G401.6 (cell line): ENCODE measurements at regions not wholly inside any gene's neighbourhood (a gene's known extent, or its start where the extent isn't known, plus 50 kb on each side); places are given as distances from the start of the nearest gene placed in this dataset.
"Not testable (repeated sequence)": the region's sequence is repeated elsewhere in the genome, so short reads cannot be mapped to it uniquely, and the experiment has no call there.

Experiments
- FAIRE-seq: peaks from 2 replicates; lab custom pipeline; 2012; peaks lifted over from hg19 to GRCh38; lab: Jason Lieb, UNC

- FAIRE-seq = no peak
These were observed 1075.8 kb upstream of the FLRT2 start for GRCh38 chr14:84454114-84454513.

GRCh38 chr14:84456946-84457345, 1073.0 kb upstream of the FLRT2 start:
- FAIRE-seq = no peak

GRCh38 chr14:84458881-84459280, 1071.1 kb upstream of the FLRT2 start:
- no peak for FAIRE-seq

- no peak for FAIRE-seq
These were observed 1064.1 kb upstream of the FLRT2 start for GRCh38 chr14:84465880-84466279.

DNA sequence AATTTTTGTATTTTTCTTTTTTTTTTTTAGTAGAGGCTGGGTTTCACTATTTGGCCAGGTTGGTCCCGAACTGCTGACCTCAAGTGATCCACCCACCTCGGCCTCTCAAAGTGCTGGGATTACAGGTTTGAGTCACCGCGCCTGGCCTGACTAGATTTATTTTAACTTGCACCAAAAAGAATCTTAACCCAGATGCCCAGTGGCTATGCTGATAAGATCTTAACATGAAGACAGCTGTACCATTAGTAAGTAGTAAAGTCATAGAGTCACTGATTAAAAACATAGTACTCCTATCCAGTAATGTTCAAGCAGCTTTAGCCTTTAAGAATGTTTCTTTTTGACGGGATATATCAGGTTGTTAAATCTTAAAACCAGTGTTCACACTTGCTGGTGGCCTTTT, 1061.8 kb upstream of the FLRT2 start:
- no peak for FAIRE-seq

DNA sequence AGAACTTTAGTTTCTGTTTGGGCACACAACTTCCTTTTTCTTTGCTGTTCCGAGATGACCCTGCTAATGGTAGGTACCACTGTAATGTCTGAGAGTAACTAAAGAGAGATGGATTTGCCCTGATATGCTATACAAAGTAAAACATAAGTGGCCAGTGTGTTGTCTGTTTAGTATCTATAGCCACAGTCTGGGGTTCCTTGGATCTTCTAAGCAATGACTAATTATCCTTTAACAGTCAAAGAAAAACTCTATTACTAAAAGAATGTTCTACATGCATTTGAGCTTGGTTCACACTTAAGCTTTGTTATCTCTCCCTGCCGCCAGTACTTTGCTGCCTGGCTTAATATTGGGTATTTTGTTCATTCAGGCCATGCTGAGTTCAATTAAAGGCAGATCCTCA, 1051.9 kb upstream of the FLRT2 start:
- FAIRE-seq = no peak

GRCh38 chr14:84482256-84483071, 1047.5 kb upstream of the FLRT2 start:
- no peak for FAIRE-seq

DNA sequence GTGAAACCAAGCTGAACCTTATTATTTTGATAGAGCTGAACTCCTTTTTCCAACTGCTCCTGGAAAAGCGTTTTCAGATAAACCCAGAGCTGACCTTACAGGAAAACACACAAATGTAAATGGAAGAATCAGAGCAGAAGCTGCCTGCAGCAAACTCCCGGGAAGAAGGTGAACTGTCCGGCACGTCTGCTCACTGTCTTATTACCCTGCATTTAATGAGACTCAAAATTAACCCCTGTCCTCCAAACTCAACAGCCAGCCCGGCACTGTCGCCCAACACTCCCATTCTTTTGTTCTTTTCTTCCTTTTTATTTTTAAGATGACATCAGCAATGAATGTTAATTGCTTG, 1046.9 kb upstream of the FLRT2 start:
- FAIRE-seq = no peak

DNA sequence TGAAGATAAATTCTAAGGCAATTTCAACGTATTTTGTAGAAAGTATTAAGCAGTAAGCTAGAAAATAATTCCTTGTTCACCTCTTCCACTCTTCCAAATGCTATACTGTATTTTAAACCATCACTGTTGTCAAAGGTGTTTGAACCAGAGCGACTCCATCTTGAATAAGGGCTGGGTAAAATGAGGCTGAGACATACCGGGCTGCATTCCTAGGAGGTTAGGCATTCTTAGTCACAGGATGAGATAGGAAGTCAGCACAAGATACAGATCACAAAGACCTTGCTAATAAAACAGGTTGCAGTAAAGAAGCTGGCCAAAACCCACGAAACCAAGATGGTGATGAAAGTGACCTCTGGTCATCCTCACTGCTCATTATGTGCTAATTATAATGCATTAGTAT, 1045.7 kb upstream of the FLRT2 start:
- not testable (repeated sequence) for FAIRE-seq

DNA sequence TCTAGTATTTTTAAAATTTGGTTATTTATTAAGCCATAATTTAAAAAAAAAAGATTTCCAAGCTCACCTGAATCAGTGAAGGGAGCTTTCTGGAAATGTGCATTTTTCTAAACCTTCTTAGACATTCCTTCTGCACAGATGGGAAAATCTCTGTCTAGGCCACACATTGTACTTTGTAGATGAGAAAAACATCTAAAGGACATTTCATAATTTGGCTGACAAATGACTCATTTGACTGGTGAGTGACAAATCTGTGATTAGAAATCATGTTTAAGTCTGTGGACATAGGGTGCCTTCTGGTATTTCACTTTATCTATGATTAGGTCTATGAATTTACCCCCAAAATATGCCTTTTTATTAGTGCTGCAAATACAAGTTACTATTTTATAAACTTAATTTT, 1044.9 kb upstream of the FLRT2 start:
- FAIRE-seq = no peak

DNA sequence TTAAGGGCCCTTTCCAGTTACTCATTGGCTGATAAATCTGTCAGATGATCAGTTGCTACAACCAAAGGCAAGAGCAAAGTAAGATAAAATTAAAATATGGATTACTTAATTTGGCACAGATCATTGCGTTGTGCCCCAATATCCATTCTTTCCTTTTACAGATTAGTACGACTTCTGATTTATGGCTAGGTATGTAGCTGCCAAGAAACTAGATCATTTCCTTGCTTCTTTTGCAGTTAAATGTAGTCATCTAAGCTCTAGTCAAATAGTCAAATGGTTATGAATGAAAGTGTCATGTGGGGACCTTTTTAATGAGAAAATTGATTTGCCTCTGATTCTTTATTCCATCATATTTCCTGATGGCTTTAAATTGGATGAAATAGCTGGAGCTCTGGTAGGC, 1039.9 kb upstream of the FLRT2 start:
- no peak for FAIRE-seq

DNA sequence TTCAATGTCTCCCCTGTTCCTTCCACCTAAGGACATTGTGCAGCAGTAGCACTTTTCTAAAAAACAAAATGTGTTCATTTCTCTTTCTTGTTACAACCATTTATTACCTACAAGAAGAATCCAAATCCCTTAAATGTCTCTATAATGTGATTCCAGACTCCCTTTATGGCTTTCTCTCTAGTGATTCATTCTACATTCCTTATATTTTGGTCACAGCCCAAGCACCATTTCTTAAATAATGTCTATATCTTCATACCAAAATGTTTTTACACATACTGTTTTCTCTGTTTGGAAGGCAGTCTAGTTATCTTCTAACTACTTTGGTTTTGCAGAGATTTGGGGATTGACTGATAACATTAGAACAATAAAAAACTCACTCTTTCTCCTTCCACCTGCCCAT, 1037.3 kb upstream of the FLRT2 start:
- no peak for FAIRE-seq

DNA sequence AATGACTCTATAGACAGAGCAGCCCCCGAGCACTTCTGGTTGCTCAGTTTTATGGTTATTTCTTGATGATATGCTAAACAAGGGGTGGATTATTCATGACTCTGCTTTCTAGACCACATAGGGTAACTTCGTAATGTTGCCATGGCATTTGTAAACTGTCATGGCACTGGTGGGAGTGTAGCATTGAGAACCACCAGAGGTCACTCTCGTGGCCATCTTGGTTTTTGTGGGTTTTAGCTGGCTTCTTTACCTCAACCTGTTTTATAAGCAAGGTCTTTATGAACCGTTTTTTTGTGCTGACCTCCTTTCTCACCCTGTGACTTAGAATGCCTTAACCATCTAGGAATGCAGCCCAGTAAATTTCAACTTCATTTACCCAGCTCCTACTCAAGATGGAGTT, 1036.2 kb upstream of the FLRT2 start:
- FAIRE-seq = no peak

DNA sequence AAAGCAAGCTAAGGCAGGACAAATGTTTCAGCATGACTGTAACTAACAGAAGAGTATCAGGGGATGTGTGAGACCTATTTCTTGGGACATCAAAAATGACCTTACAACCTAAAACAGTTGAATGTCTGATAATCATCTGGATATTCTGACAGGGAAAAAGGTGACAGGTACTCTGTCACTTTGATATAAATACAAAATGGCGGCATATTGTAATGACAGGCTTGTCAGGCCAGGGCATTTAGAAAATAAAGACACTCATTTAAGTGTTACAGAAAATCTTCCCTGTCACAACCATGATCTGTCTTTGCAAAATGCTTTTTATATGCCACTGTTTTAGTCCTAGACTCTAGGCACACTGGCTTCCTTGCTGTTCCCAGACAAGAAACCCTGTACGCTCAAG, 1033.3 kb upstream of the FLRT2 start:
- no peak for FAIRE-seq

DNA sequence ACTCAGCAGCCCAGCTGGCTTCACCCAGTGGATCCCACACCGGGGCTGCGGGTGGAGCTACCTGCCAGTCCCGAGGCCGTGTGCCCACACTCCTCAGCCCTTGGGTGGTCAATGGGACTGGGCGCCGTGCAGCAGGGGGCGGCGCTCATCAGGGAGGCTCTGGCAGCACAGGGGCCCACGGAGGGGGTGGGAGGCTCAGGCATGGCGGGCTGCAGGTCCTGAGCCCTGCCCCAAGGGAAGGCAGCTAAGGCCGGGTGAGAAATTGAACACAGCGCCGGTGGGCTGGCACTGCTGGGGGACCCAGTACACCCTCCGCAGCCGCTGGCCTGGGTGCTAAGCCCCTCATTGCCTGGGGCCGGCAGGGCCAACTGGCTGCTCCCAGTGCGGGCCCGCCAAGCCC, 1017.1 kb upstream of the FLRT2 start:
- not testable (repeated sequence) for FAIRE-seq

DNA sequence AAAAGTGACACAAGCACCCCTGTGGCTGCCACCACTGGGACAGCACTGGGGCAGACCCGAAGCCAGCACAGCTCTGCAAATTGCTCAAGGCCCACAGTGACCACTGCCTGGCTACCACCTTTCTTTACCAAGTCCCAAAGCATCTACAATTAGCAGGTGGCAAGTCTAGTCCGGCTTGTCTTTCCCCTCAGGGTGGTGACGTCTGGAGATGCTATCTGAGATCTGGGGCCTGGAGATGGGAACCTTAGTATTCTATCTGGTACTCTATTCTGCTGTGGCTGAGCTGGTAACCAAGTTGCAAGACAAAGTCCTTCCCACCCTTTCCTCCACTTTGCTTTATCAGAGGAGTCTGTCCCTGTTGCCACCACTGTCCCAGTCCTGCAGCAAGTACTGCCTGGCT, 1010.1 kb upstream of the FLRT2 start:
- FAIRE-seq = no peak

GRCh38 chr14:84520711-84521338, 1009.1 kb upstream of the FLRT2 start:
- no peak for FAIRE-seq

DNA sequence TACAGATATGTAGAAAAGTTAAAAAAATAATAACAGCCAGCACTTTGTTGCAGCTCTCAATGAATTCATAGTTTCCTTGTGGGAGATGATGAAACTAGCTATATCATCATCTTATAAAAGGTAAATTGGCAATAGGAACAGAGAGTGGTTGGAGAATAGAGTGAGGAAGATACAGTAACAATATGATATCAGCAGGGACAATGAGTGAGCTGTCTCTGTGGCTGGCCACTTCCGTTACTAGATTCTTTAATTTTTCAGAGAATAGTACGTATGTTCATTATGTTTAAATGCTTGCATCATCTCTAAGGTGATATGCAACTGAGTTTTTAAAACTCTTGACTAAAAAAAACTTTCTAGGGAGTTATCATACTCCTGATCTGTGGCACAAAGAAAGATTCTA, 1006.2 kb upstream of the FLRT2 start:
- no peak for FAIRE-seq

- no peak for FAIRE-seq
These were observed 1002.2 kb upstream of the FLRT2 start for GRCh38 chr14:84527706-84528105.

DNA sequence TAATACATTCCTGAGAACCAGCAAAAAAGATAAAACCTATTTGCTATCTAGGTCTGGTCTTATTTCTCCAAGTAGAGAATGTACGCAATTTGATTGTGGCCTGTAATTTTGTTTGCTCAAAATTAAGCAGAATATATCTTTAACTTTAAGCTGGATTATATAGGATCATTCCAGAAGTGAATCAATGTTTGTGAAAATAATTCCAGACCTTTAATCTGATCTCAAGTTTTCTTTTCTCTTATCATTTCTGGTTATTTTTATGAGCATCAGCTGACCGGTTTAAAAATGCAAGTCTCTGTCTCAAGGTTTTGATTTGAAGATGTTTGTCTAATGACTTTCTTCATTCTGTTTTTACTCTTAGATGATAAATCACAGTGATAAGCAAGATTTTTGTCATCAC, 997.9 kb upstream of the FLRT2 start:
- no peak for FAIRE-seq

GRCh38 chr14:84533181-84533725, 996.7 kb upstream of the FLRT2 start:
- no peak for FAIRE-seq

DNA sequence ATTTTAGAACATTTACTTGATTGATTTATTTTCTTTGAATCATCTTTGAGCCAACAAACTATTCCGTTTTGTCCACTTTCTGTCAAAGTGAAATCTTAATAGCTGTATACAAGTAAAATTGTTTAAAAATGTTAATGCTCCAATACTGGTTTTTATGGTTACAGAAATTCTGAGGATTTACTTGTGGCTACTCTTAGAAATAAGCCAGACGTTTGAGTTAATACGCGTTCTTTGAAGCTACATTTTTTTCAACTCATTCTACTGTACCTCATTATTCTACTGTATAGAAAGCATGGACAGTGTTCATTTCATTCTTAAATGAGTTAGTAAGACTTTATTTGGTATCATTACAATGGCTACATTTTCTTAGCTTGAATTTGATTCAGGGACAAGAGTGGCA, 996.2 kb upstream of the FLRT2 start:
- no peak for FAIRE-seq

GRCh38 chr14:84535484-84535883, 994.5 kb upstream of the FLRT2 start:
- FAIRE-seq = no peak

GRCh38 chr14:84535976-84536375, 994.0 kb upstream of the FLRT2 start:
- FAIRE-seq = no peak
